H1 (cell line): ENCODE measurements at regions not wholly inside any gene's neighbourhood (a gene's known extent, or its start where the extent isn't known, plus 50 kb on each side); places are given as distances from the start of the nearest gene placed in this dataset.

Experiments used
- CTCF ChIA-PET: fragments of 300-600 bp; sonication (Branson Sonifier 250); formaldehyde crosslinking; loops from one replicate; lab custom pipeline; 2021; ENCODE audit not compliant: partially characterized antibody; lab: Charles Lee
- POLR2A ChIA-PET: fragments of 300-600 bp; sonication (Branson Sonifier 250); formaldehyde crosslinking; loops from one replicate; lab custom pipeline; 2021; ENCODE audit warnings: inconsistent platforms; ENCODE audit not compliant: partially characterized antibody; lab: Charles Lee
- DNase-seq, 2 experiments: peaks; one replicate each; pipeline versions ENCODE4 v3.0.0 to v3.0.0-alpha.2; 2010 to 2022; ENCODE audit warnings: low spot score in 2 of 2, low read depth in 1 of 2, mixed read lengths in 1 of 2
- FAIRE-seq: peaks from 2 replicates; lab custom pipeline; 2011; peaks lifted over from hg19 to GRCh38; lab: Jason Lieb, UNC
- H2AFZ ChIP-seq: 2 replicates; pipeline ENCODE4 v1.8.1; 2012; ENCODE audit warnings: low read length, inconsistent platforms
- H2AK5ac ChIP-seq: 2 replicates; pipeline ENCODE4 v1.6.1; 2013; ENCODE audit warnings: low read depth, low read length
- H2BK120ac ChIP-seq: replicated peaks from 2 replicates; pipeline ENCODE3; 2013; ENCODE audit warnings: low read depth, low read length, inconsistent platforms
- H2BK12ac ChIP-seq: 2 replicates; pipeline ENCODE4 v1.6.1; 2013; ENCODE audit warnings: low read depth, low read length
- H2BK15ac ChIP-seq: 2 replicates; pipeline ENCODE4 v1.6.1; 2013; ENCODE audit warnings: low read length
- H2BK20ac ChIP-seq: 2 replicates; pipeline ENCODE4 v1.6.1; 2013; ENCODE audit warnings: low read length
- H2BK5ac ChIP-seq: 2 replicates; pipeline ENCODE4 v1.6.1; 2013; ENCODE audit warnings: low read depth, low read length
- H3K14ac ChIP-seq: 2 replicates; pipeline ENCODE4 v1.6.1; 2013; ENCODE audit warnings: inconsistent platforms; ENCODE audit not compliant: insufficient read length
- H3K18ac ChIP-seq: 2 replicates; pipeline ENCODE4 v1.6.1; 2013; ENCODE audit warnings: low read length; ENCODE audit errors: extremely low read depth
- H3K23ac ChIP-seq: 2 replicates; pipeline ENCODE4 v1.6.1; 2013; ENCODE audit warnings: inconsistent platforms; ENCODE audit not compliant: insufficient read length
- H3K23me2 ChIP-seq: 2 replicates; pipeline ENCODE4 v1.6.1; 2013; ENCODE audit warnings: low read depth, low read length
- H3K27ac ChIP-seq: 2 replicates; pipeline ENCODE4 v1.6.1; 2011; ENCODE audit warnings: low read depth, low read length, inconsistent platforms
- H3K27me3 ChIP-seq, 4 experiments: replicated peaks in 1 of 4; 1 replicate in 1 of 4; 2 replicates in 3 of 4; pipeline versions ENCODE4 v1.6.1 to v1.8.1; 2011 to 2013; ENCODE audit warnings: low read length in 3 of 4, mild to moderate bottlenecking in 3 of 4, inconsistent platforms in 2 of 4, mixed read lengths in 2 of 4, moderate library complexity in 1 of 4; ENCODE audit not compliant: control insufficient read depth in 3 of 4, insufficient read depth in 3 of 4; ENCODE audit errors: extremely low read depth in 1 of 4
- H3K36me3 ChIP-seq, 4 experiments: 2 replicates each; pipeline versions ENCODE4 v1.6.1 to v1.8.1; 2011 to 2013; ENCODE audit warnings: mild to moderate bottlenecking in 4 of 4, low read length in 3 of 4, moderate library complexity in 2 of 4, control low read depth in 1 of 4, inconsistent platforms in 1 of 4; ENCODE audit not compliant: insufficient read depth in 4 of 4, control insufficient read depth in 2 of 4
- H3K4ac ChIP-seq: replicated peaks from 2 replicates; pipeline ENCODE3; 2013; ENCODE audit warnings: low read length, low read depth, mixed read lengths, inconsistent platforms; ENCODE audit not compliant: insufficient read length
- H3K4me1 ChIP-seq, 4 experiments: replicated peaks in 1 of 4; 1 replicate in 1 of 4; 2 replicates in 3 of 4; pipeline versions ENCODE4 v1.6.1 to v1.8.1; 2011 to 2013; ENCODE audit warnings: low read length in 3 of 4, inconsistent platforms in 2 of 4, mixed read lengths in 1 of 4; ENCODE audit not compliant: insufficient read depth in 4 of 4, control insufficient read depth in 3 of 4
- H3K4me2 ChIP-seq, 2 experiments: 2 replicates each; pipeline versions ENCODE4 v1.6.1 to v1.8.1; 2011 to 2013; ENCODE audit warnings: low read depth in 2 of 2, low read length in 2 of 2, control low read depth in 1 of 2, inconsistent platforms in 1 of 2, mild to moderate bottlenecking in 1 of 2; ENCODE audit not compliant: insufficient read depth in 1 of 2
- H3K4me3 ChIP-seq, 4 experiments: fragments of 200-600, 300-600 bp in 1 of 4; sonication (generic), shearing (Covaris generic), sonication (Bioruptor Twin) in 1 of 4; 2 replicates each; pipeline versions ENCODE4 v1.5.1 to v1.8.1; 2011 to 2016; ENCODE audit warnings: low read length in 4 of 4, low read depth in 3 of 4, control low read depth in 2 of 4, inconsistent platforms in 2 of 4, mild to moderate bottlenecking in 2 of 4, mixed read lengths in 1 of 4, moderate library complexity in 1 of 4; ENCODE audit not compliant: insufficient read depth in 2 of 4; ENCODE audit errors: extremely low read depth in 1 of 4
- H3K56ac ChIP-seq: replicated peaks from 2 replicates; pipeline ENCODE3; 2013; ENCODE audit warnings: low read depth, mild to moderate bottlenecking, mixed read lengths, low read length, inconsistent platforms; ENCODE audit not compliant: insufficient read length
- H3K79me1 ChIP-seq: 2 replicates; pipeline ENCODE4 v1.6.1; 2013; ENCODE audit warnings: low read depth, low read length, control low read depth
- H3K79me2 ChIP-seq, 2 experiments: 2 replicates each; pipeline versions ENCODE4 v1.6.1 to v1.8.1; 2012 to 2013; ENCODE audit warnings: low read length in 2 of 2, mild to moderate bottlenecking in 2 of 2, inconsistent platforms in 1 of 2; ENCODE audit not compliant: insufficient read depth in 2 of 2, control insufficient read depth in 1 of 2
- H3K9ac ChIP-seq, 4 experiments: replicated peaks in 1 of 4; 1 replicate in 1 of 4; 2 replicates in 3 of 4; pipeline versions ENCODE4 v1.6.1 to v1.8.1; 2011 to 2013; ENCODE audit warnings: low read depth in 3 of 4, low read length in 3 of 4, control low read depth in 2 of 4, mild to moderate bottlenecking in 2 of 4, moderate library complexity in 2 of 4, inconsistent platforms in 1 of 4; ENCODE audit errors: extremely low read depth in 1 of 4
- H3K9me3 ChIP-seq, 2 experiments: 2 replicates each; pipeline versions ENCODE4 v1.6.1 to v1.8.1; 2012 to 2013; ENCODE audit warnings: mild to moderate bottlenecking in 2 of 2, moderate library complexity in 2 of 2, control low read depth in 1 of 2, inconsistent platforms in 1 of 2, low read depth in 1 of 2, low read length in 1 of 2, mixed read lengths in 1 of 2; ENCODE audit not compliant: insufficient read depth in 2 of 2
- H4K20me1 ChIP-seq, 2 experiments: replicated peaks in 1 of 2; 2 replicates each; pipeline versions ENCODE3 to v1.8.1; 2011 to 2013; ENCODE audit warnings: inconsistent platforms in 2 of 2, low read length in 2 of 2, mild to moderate bottlenecking in 1 of 2; ENCODE audit not compliant: insufficient read depth in 2 of 2, control insufficient read depth in 1 of 2
- H4K5ac ChIP-seq: 2 replicates; pipeline ENCODE4 v1.6.1; 2013; ENCODE audit warnings: low read length, low read depth, mixed read lengths, inconsistent platforms; ENCODE audit not compliant: insufficient read length
- H4K8ac ChIP-seq: 2 replicates; pipeline ENCODE4 v1.8.0; 2013; ENCODE audit warnings: mild to moderate bottlenecking, moderate library complexity, low read length, inconsistent platforms; ENCODE audit not compliant: insufficient read depth; ENCODE audit errors: extremely low read depth
- H4K91ac ChIP-seq: replicated peaks from 2 replicates; pipeline ENCODE3; 2013; ENCODE audit warnings: low read length, mixed read lengths, inconsistent platforms; ENCODE audit not compliant: insufficient read length
- EGR1 ChIP-seq: IDR thresholded peaks from 2 replicates; pipeline ENCODE4 v1.6.1; 2011; ENCODE audit warnings: low read depth, low read length, borderline replicate concordance
- GABPA ChIP-seq: IDR thresholded peaks from 2 replicates; pipeline ENCODE4 v1.6.1; 2011; ENCODE audit warnings: mild to moderate bottlenecking, low read length, moderate library complexity, borderline replicate concordance; ENCODE audit not compliant: insufficient read depth
- GTF2F1 ChIP-seq: IDR thresholded peaks from 2 replicates; pipeline ENCODE4 v1.6.1; 2012; ENCODE audit warnings: low read depth, low read length, improper control_type of control experiment, borderline replicate concordance
- JUN ChIP-seq: IDR thresholded peaks from 2 replicates; pipeline ENCODE4 v1.6.1; 2011; ENCODE audit warnings: low read depth, mild to moderate bottlenecking, improper control_type of control experiment, low read length
- KDM4A ChIP-seq: IDR thresholded peaks from one replicate; pipeline ENCODE4 v1.7.1; 2012; ENCODE audit warnings: low read depth, mild to moderate bottlenecking, moderate library complexity, low read length, inconsistent platforms; ENCODE audit not compliant: severe bottlenecking
- KDM5A ChIP-seq: fragments of 200-600 bp; IDR thresholded peaks from 2 replicates; pipeline ENCODE4 v1.7.1; 2012; ENCODE audit warnings: mild to moderate bottlenecking, low read length, inconsistent platforms, mixed read lengths
- RXRA ChIP-seq: IDR thresholded peaks from 2 replicates; pipeline ENCODE4 v1.6.1; 2011; ENCODE audit warnings: low read depth, mild to moderate bottlenecking, low read length, moderate library complexity; ENCODE audit not compliant: insufficient read depth
- SP4 ChIP-seq: IDR thresholded peaks from 2 replicates; pipeline ENCODE4 v1.6.1; 2012; ENCODE audit warnings: low read length, inconsistent platforms
- SUZ12 ChIP-seq: fragments of 200-600 bp; sonication (generic); IDR thresholded peaks from 2 replicates; pipeline ENCODE4 v1.6.1; 2012; ENCODE audit warnings: mild to moderate bottlenecking, inconsistent platforms, low read length, moderate library complexity, mixed read lengths
- WGBS, 2 experiments: shearing (Covaris generic) in 1 of 2; methylation state at CpG; one replicate each; pipeline versions ENCODE4 v1.1.6 to v1.1.7; 2013 to 2015; ENCODE audit warnings: low lambda C conversion rate in 2 of 2, mixed read lengths in 2 of 2, inconsistent platforms in 1 of 2, low coverage in 1 of 2, missing lambda C conversion rate in 1 of 2; ENCODE audit not compliant: insufficient replicate concordance in 2 of 2, insufficient coverage in 1 of 2, insufficient read length in 1 of 2; ENCODE audit errors: extremely low coverage in 1 of 2, missing lambda C conversion rate in 1 of 2; 5-methylcytosine and 5-hydroxymethylcytosine counted together
- TF ChIP-seq, protein P1 (sequence below): IDR thresholded peaks from 2 replicates; pipeline ENCODE4 v1.6.1; 2011; ENCODE audit warnings: low read length, improper control_type of control experiment

DNA sequence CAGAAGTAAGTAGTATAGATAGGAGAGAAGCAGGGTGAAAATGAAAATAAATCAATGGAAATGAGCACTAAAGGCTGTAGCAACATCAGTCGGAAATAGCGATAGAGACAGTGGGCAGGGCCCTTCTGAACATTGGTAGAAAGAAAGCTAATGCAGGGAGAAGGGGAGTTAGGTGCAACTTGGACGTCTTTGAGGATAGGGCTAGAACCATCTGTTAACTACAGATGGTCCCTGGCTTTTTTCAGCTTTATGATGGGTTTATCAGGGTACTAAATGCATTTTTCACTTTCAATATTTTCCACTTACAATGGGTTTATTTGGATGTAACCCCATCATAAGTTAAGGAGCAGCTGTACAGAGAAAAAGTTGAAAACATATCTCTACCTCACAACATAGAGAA is 72.8 kb upstream of the CNR1 start:
- Histone ChIP-seq H3K4ac (no peak overlapping the region), H3K36me3 (no peaks in the 10 kb centered on the region), H3K14ac (no peak overlapping the region), H3K9me3 (no peaks in the 10 kb centered on the region), H2BK15ac (no peak overlapping the region), H3K9ac (no peak overlapping the region), H4K91ac (no peak overlapping the region), H3K4me2 (no peak overlapping the region), H3K23me2 (no peaks in the 10 kb centered on the region), H2BK20ac (no peak overlapping the region), H2BK5ac (no peak overlapping the region), H3K79me2 (no peaks in the 10 kb centered on the region), H3K27ac (no peak overlapping the region), H2AFZ (no peak overlapping the region), H2BK120ac (no peak overlapping the region), H4K8ac (no peak overlapping the region), H3K18ac (no peak overlapping the region), H4K5ac (no peak overlapping the region), H3K4me1 (no peaks in the 10 kb centered on the region), H3K23ac (no peak overlapping the region), H3K4me3 (no peak overlapping the region), H4K20me1 (no peaks in the 10 kb centered on the region), H3K56ac (no peak overlapping the region), H2AK5ac (no peak overlapping the region), H2BK12ac (no peak overlapping the region), H3K27me3 (no peaks in the 10 kb centered on the region), H3K79me1 (no peaks in the 10 kb centered on the region)
- DNase-seq (no peak), FAIRE-seq (no peak)
- TF ChIP-seq SP4 (no peak), RXRA (no peak), JUN (no peak), SUZ12 (no peak), EGR1 (no peak), GTF2F1 (no peak), GABPA (no peak), KDM5A (no peak), KDM4A (no peak)
- TF ChIP-seq, protein P1, sequence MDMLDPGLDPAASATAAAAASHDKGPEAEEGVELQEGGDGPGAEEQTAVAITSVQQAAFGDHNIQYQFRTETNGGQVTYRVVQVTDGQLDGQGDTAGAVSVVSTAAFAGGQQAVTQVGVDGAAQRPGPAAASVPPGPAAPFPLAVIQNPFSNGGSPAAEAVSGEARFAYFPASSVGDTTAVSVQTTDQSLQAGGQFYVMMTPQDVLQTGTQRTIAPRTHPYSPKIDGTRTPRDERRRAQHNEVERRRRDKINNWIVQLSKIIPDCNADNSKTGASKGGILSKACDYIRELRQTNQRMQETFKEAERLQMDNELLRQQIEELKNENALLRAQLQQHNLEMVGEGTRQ, result no peak
- 91% methylated on average over 3 of the region's 3 CpGs; no CpG with 5 or more reads in 1 of the 2 experiments for WGBS, 2 experiments
- ChIA-PET CTCF (interaction anchor here (0.6 to 3.5 kb wide), 3 partner anchors 310 to 634 kb away, joined by 4 to 43 read pairs (median 4); no protein-coding TSS in a partner anchor), POLR2A (no interaction called here)
